Endothelial cell of umbilical vein (primary cell): ENCODE measurements at regions not wholly inside any gene's neighbourhood (a gene's known extent, or its start where the extent isn't known, plus 50 kb on each side); places are given as distances from the start of the nearest gene placed in this dataset.

ENCODE experiments used
- FOS ChIP-seq: IDR thresholded peaks from 2 replicates; pipeline ENCODE4 v1.6.1; 2011; ENCODE audit warnings: mild to moderate bottlenecking, low read length, moderate library complexity, borderline replicate concordance; ENCODE audit not compliant: insufficient read depth
- MAX ChIP-seq: IDR thresholded peaks from 2 replicates; pipeline ENCODE4 v1.6.1; 2011; ENCODE audit not compliant: insufficient read depth, insufficient read length
- POLR2A ChIP-seq: IDR thresholded peaks from 2 replicates; pipeline ENCODE4 v1.6.1; 2012; ENCODE audit warnings: low read depth, mild to moderate bottlenecking, control low read depth, low read length
- POLR2AphosphoS5 ChIP-seq: IDR thresholded peaks from 2 replicates; pipeline ENCODE4 v1.6.1; 2012; ENCODE audit warnings: low read depth, mild to moderate bottlenecking, control low read depth, low read length, moderate library complexity; ENCODE audit not compliant: insufficient read depth
- TF ChIP-seq, protein P1 (sequence below), 2 donors: IDR thresholded peaks; 1 replicate in 1 of 2; 2 replicates in 1 of 2; pipeline ENCODE4 v1.5.1; 2011; ENCODE audit warnings: low read length in 2 of 2, mild to moderate bottlenecking in 2 of 2, moderate library complexity in 2 of 2, control low read depth in 1 of 2, inconsistent platforms in 1 of 2, low read depth in 1 of 2; ENCODE audit not compliant: insufficient read depth in 1 of 2; ENCODE audit errors: extremely low read depth in 1 of 2

GRCh38 chr3:144957398-144958101 lies 985.9 kb downstream of the DIPK2A start:
- TF ChIP-seq, protein P1, sequence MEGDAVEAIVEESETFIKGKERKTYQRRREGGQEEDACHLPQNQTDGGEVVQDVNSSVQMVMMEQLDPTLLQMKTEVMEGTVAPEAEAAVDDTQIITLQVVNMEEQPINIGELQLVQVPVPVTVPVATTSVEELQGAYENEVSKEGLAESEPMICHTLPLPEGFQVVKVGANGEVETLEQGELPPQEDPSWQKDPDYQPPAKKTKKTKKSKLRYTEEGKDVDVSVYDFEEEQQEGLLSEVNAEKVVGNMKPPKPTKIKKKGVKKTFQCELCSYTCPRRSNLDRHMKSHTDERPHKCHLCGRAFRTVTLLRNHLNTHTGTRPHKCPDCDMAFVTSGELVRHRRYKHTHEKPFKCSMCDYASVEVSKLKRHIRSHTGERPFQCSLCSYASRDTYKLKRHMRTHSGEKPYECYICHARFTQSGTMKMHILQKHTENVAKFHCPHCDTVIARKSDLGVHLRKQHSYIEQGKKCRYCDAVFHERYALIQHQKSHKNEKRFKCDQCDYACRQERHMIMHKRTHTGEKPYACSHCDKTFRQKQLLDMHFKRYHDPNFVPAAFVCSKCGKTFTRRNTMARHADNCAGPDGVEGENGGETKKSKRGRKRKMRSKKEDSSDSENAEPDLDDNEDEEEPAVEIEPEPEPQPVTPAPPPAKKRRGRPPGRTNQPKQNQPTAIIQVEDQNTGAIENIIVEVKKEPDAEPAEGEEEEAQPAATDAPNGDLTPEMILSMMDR (IDR thresholded peaks at IDR 0.05; ENCODE audit: extremely low read depth in 1 of 2, insufficient read depth in 1 of 2, low read depth in 1 of 2, low read length in 2 of 2) = no peak
- TF ChIP-seq POLR2AphosphoS5 (no peak), FOS (no peak), POLR2A (no peak), MAX (no peak)
